DND-41 (cell line): ENCODE measurements at regions not wholly inside any gene's neighbourhood (a gene's known extent, or its start where the extent isn't known, plus 50 kb on each side); places are given as distances from the start of the nearest gene placed in this dataset.

Source experiments
- ATAC-seq: fragments of 200-7000 bp; cut with Tn5 transposase; 3 replicates; pipeline ENCODE4 v1.9.1; 2021; ENCODE audit warnings: low read depth; ENCODE audit not compliant: insufficient read depth
- DNase-seq: peaks from one replicate; pipeline ENCODE4 v3.0.0-alpha.2; 2020
- H2AFZ ChIP-seq: 2 replicates; pipeline ENCODE4 v1.6.0; 2012; ENCODE audit warnings: low read depth, low read length
- H3K27ac ChIP-seq: 2 replicates; pipeline ENCODE4 v1.5.1; 2012; ENCODE audit warnings: low read length, inconsistent platforms
- H3K27me3 ChIP-seq: fragments of 200-600 bp; sonication (generic); 2 replicates; pipeline ENCODE4 v1.6.0; 2012; ENCODE audit warnings: low read length, mild to moderate bottlenecking, inconsistent platforms; ENCODE audit not compliant: insufficient read depth, poor library complexity
- H3K36me3 ChIP-seq: 2 replicates; pipeline ENCODE4 v1.5.1; 2012; ENCODE audit warnings: low read length, inconsistent platforms; ENCODE audit not compliant: insufficient read depth
- H3K4me1 ChIP-seq: 2 replicates; pipeline ENCODE4 v1.5.1; 2012; ENCODE audit warnings: mild to moderate bottlenecking, low read length; ENCODE audit not compliant: insufficient read depth
- H3K4me2 ChIP-seq: 2 replicates; pipeline ENCODE4 v1.6.0; 2012; ENCODE audit warnings: mild to moderate bottlenecking, moderate library complexity, low read length, inconsistent platforms; ENCODE audit not compliant: insufficient read depth
- H3K4me3 ChIP-seq, 2 experiments: fragments of 200-600 bp in 1 of 2; shearing (Covaris generic) in 1 of 2; 2 replicates each; pipeline ENCODE4 v1.5.1; 2012 to 2016; ENCODE audit warnings: inconsistent platforms in 2 of 2, low read length in 2 of 2, mild to moderate bottlenecking in 2 of 2, low read depth in 1 of 2, moderate library complexity in 1 of 2
- H3K79me2 ChIP-seq: 2 replicates; pipeline ENCODE4 v1.6.0; 2012; ENCODE audit warnings: low read length, inconsistent platforms; ENCODE audit not compliant: insufficient read depth
- H3K9ac ChIP-seq: 2 replicates; pipeline ENCODE4 v1.6.0; 2012; ENCODE audit warnings: low read depth, mild to moderate bottlenecking, inconsistent platforms, low read length, moderate library complexity
- H3K9me3 ChIP-seq: 2 replicates; pipeline ENCODE4 v1.5.1; 2012; ENCODE audit warnings: low read length, moderate library complexity, mild to moderate bottlenecking, inconsistent platforms; ENCODE audit not compliant: insufficient read depth, severe bottlenecking
- H4K20me1 ChIP-seq: 2 replicates; pipeline ENCODE4 v1.6.0; 2012; ENCODE audit warnings: low read length; ENCODE audit not compliant: insufficient read depth
- CTCF ChIP-seq: IDR thresholded peaks from 2 replicates; pipeline ENCODE4 v1.5.1; 2012; ENCODE audit warnings: borderline replicate concordance, low read length, moderate library complexity, mild to moderate bottlenecking; ENCODE audit not compliant: poor library complexity, severe bottlenecking; ENCODE audit errors: extremely low read depth
- EZH2 ChIP-seq: IDR thresholded peaks from 3 replicates; pipeline ENCODE4 v1.6.1; 2012; ENCODE audit warnings: borderline replicate concordance, low read depth, mild to moderate bottlenecking, moderate library complexity, low read length, inconsistent platforms; ENCODE audit not compliant: severe bottlenecking

- TF ChIP-seq EZH2 (no peak), CTCF (no peak)
- Histone ChIP-seq H3K9ac (no peak overlapping the region), H3K4me2 (no peak overlapping the region)
Observed at GRCh38 chr15:47422881-47423665, 294.2 kb upstream of the SEMA6D start.

GRCh38 chr15:47427463-47427862 is 289.8 kb upstream of the SEMA6D start:
- H3K27ac ChIP-seq: no peak overlapping the region
- no peaks in the 10 kb centered on the region for H3K4me1 ChIP-seq
- no peaks in the 10 kb centered on the region for H3K79me2 ChIP-seq
- ATAC-seq: no peak
- H3K36me3 ChIP-seq: no peaks in the 10 kb centered on the region
- H2AFZ ChIP-seq: no peak overlapping the region
- H3K27me3 ChIP-seq: no peaks in the 10 kb centered on the region
- no peak overlapping the region for H3K4me2 ChIP-seq
- H3K9ac ChIP-seq: no peak overlapping the region
- no peak for DNase-seq
- no peak overlapping the region for H3K4me3 ChIP-seq
- no peaks in the 10 kb centered on the region for H3K9me3 ChIP-seq
- no peak for TF ChIP-seq EZH2
- no peak for TF ChIP-seq CTCF
- H4K20me1 ChIP-seq: no peaks in the 10 kb centered on the region

More at GRCh38 chr15:47422881-47423665, 294.2 kb upstream of the SEMA6D start:
- ATAC-seq: no peak
- Histone ChIP-seq H3K36me3 (no peaks in the 10 kb centered on the region), H4K20me1 (no peaks in the 10 kb centered on the region), H3K4me1 (no peaks in the 10 kb centered on the region), H3K27ac (no peak overlapping the region), H3K4me3 (no peak overlapping the region), H3K27me3 (no peaks in the 10 kb centered on the region), H3K9me3 (no peaks in the 10 kb centered on the region), H2AFZ (no peak overlapping the region), H3K79me2 (no peaks in the 10 kb centered on the region)
- DNase-seq: no peak

GRCh38 chr15:47429376-47429775 is 287.9 kb upstream of the SEMA6D start:
- Histone ChIP-seq H4K20me1 (no peaks in the 10 kb centered on the region), H3K9ac (no peak overlapping the region), H3K4me2 (no peak overlapping the region)

More at GRCh38 chr15:47429376-47429775, 287.9 kb upstream of the SEMA6D start:
- no peak overlapping the region for H3K27ac ChIP-seq
- no peaks in the 10 kb centered on the region for H3K79me2 ChIP-seq
- H3K36me3 ChIP-seq: no peaks in the 10 kb centered on the region
- TF ChIP-seq EZH2 (no peak), CTCF (no peak)
- no peak overlapping the region for H2AFZ ChIP-seq
- H3K9me3 ChIP-seq: no peaks in the 10 kb centered on the region
- DNase-seq (no peak), ATAC-seq (no peak)
- H3K27me3 ChIP-seq: no peaks in the 10 kb centered on the region
- H3K4me3 ChIP-seq: no peak overlapping the region
- H3K4me1 ChIP-seq: no peaks in the 10 kb centered on the region
